ENCODE measurements at regions not wholly inside any gene's neighbourhood (a gene's known extent, or its start where the extent isn't known, plus 50 kb on each side); places are given as distances from the start of the nearest gene placed in this dataset.
A peak's percentile ranks its signal among the peaks of the same experiment; 100 is the strongest.
"Not testable (repeated sequence)": the region's sequence is repeated elsewhere in the genome, so short reads cannot be mapped to it uniquely, and the experiment has no call there.

GRCh38 chr16:46519063-46519462 is 102.1 kb downstream of the SHCBP1 start:
- no peak for DNase-seq (ENCODE audit: low read depth in 3 of 3)

GRCh38 chr16:46496701-46497100 is 124.5 kb downstream of the SHCBP1 start:
- no peak for DNase-seq (ENCODE audit: low read depth in 3 of 3)

GRCh38 chr16:46482895-46483294 is 138.3 kb downstream of the SHCBP1 start:
- no peak for DNase-seq (ENCODE audit: low read depth in 3 of 3)

GRCh38 chr16:46466239-46466638 is 154.9 kb downstream of the SHCBP1 start:
- DNase-seq (ENCODE audit: low read depth in 3 of 3), result no peak

GRCh38 chr16:46454801-46455200 is 166.4 kb downstream of the SHCBP1 start:
- not testable (repeated sequence) for DNase-seq (ENCODE audit: low read depth in 3 of 3)

- DNase-seq (ENCODE audit: low read depth in 3 of 3), result no peak
Measured at GRCh38 chr16:46428108-46429061, 192.8 kb downstream of the SHCBP1 start.

GRCh38 chr16:46427340-46428107 is 193.7 kb downstream of the SHCBP1 start:
- DNase-seq (ENCODE audit: low read depth in 3 of 3), result no peak

- no peak for DNase-seq (ENCODE audit: low read depth in 3 of 3)
Measured at GRCh38 chr16:46426336-46426735, 194.8 kb downstream of the SHCBP1 start.

- DNase-seq (ENCODE audit: low read depth in 3 of 3), result no peak
Measured at GRCh38 chr16:46404028-46404427, 217.2 kb downstream of the SHCBP1 start.

- DNase-seq (ENCODE audit: low read depth in 3 of 3), result not testable (repeated sequence)
Measured at GRCh38 chr16:46398559-46398958, 222.6 kb downstream of the SHCBP1 start.

- not testable (repeated sequence) for DNase-seq (ENCODE audit: low read depth in 3 of 3)
Measured at GRCh38 chr16:46396883-46397270, 224.3 kb downstream of the SHCBP1 start.

GRCh38 chr16:46396131-46396882 is 224.9 kb downstream of the SHCBP1 start:
- DNase-seq (ENCODE audit: low read depth in 3 of 3), result not testable (repeated sequence)

GRCh38 chr16:46395391-46395921 is 225.7 kb downstream of the SHCBP1 start:
- DNase-seq (ENCODE audit: low read depth in 3 of 3), result not testable (repeated sequence)

- not testable (repeated sequence) for DNase-seq (ENCODE audit: low read depth in 3 of 3)
Measured at GRCh38 chr16:46394963-46395362, 226.2 kb downstream of the SHCBP1 start.

- DNase-seq (ENCODE audit: low read depth in 3 of 3), result not testable (repeated sequence)
Measured at GRCh38 chr16:46394149-46394548, 227.0 kb downstream of the SHCBP1 start.

GRCh38 chr16:46392930-46393722 is 228.1 kb downstream of the SHCBP1 start:
- DNase-seq (ENCODE audit: low read depth in 3 of 3), result not testable (repeated sequence)

GRCh38 chr16:46390660-46391462 is 230.3 kb downstream of the SHCBP1 start:
- peak in 1 of 3 experiments; percentile 33 for DNase-seq (ENCODE audit: low read depth in 3 of 3)

GRCh38 chr16:46389561-46390041 is 231.6 kb downstream of the SHCBP1 start:
- peak; percentile 39 to 71 (median 52) for DNase-seq (ENCODE audit: low read depth in 3 of 3)

- not testable (repeated sequence) for DNase-seq (ENCODE audit: low read depth in 3 of 3)
Measured at GRCh38 chr16:46388939-46389491, 232.2 kb downstream of the SHCBP1 start.

Measured in stimulated activated CD4-positive, alpha-beta T cell treated with anti-CD3 and anti-CD28 coated beads, TNF-alpha, amount 100 ng/mL, for 4 hours (primary cell).